ENCODE measurements at regions not wholly inside any gene's neighbourhood (a gene's known extent, or its start where the extent isn't known, plus 50 kb on each side); places are given as distances from the start of the nearest gene placed in this dataset.
"Not testable (repeated sequence)": the region's sequence is repeated elsewhere in the genome, so short reads cannot be mapped to it uniquely, and the experiment has no call there.

DNA sequence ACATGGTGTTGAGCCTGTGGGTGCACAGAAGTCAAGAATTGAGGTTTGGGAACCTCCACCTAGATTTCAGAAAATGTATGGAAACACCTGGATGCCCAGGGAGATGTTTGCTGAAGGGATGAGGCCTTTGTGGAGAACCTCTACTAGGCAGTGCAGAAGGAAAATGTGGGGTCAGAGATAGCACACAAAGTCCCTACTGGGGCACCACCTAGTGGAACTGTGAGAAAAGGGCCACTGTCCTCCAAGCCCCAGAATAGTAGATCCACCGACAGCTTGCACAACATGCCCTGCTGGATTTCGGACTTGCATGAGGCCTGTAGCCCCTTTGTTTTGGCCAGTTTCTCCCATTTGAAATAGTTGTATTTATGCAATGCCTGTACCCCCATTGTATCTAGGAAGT is 2027.3 kb downstream of the PCDH9 start:
- not testable (repeated sequence) for DNase-seq (ENCODE audit: low read depth, low spot score)

DNA sequence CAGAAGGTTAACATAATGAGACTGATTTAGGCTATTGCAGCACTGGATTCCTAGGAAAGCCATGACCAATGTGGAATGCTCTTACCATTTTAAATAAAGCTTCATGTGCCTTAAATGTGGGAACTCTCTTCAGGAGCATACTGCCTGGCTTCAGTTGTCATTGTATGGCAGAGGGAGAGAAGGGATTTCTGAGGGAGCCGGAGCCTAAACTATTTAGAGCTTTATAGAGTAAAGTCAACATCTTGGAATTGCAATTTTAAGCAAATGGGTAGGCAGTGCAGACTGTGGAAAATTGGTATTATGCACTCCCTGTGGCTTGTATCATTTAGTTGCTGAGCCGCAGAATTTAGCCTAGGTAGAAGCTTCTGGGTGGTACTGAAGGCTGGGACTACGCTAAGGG is 2041.4 kb downstream of the PCDH9 start:
- no peak for DNase-seq (ENCODE audit: low read depth, low spot score)

DNA sequence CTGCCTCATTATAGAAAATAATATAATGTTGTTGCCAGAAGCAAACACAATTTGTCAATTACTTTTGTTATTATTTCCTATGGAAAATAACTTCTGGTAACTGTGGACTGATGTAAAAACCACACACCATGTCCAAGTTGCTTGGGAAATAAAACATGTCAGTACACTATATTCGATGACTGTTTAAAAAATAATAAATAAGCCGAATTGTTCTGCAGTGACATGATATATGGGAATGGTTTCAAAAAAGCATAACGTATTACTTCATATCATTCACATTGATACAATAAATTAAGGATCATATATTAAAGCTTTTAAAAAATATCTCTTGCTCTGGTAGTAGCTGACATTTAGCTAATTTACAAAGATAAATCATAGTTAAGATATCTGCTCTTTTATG is 2062.1 kb downstream of the PCDH9 start:
- DNase-seq (ENCODE audit: low read depth, low spot score): no peak

DNA sequence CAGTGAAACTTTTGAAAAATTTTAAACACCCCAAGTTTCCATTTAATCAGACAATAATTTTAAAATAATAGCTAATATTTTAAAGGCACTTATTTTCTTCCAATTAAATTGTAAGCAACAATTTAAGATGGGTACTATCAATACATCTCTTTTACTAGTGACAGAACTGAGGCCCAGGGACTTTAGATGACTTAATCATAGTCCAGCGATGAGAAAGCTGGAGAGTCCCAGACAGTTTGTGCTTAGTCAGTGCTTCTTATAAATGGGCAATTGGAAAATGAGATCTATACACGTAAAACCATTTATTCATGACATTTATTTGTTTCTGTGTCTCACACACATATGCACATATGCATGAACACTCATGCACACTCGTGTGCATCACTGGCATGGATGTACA is 2063.5 kb downstream of the PCDH9 start:
- DNase-seq (ENCODE audit: low read depth, low spot score): no peak

DNA sequence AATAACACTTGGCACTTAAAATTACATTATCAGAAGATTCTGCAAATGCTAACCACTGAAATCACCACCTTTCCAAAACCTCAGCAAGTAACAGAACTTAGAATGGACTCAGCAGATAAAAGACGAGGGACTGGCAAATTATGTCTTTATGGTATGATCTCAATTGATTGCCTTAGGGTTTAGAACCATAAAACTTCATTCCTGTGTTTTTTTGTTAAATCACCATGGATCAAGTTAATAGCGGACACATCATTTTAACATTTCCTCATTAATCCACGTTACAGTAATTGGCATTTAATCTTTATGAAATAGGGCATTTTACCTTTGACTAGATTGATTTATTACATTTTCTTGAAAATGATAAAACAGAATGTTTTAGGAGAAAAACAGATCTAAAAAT is 2070.3 kb downstream of the PCDH9 start:
- no peak for DNase-seq (ENCODE audit: low read depth, low spot score)

DNA sequence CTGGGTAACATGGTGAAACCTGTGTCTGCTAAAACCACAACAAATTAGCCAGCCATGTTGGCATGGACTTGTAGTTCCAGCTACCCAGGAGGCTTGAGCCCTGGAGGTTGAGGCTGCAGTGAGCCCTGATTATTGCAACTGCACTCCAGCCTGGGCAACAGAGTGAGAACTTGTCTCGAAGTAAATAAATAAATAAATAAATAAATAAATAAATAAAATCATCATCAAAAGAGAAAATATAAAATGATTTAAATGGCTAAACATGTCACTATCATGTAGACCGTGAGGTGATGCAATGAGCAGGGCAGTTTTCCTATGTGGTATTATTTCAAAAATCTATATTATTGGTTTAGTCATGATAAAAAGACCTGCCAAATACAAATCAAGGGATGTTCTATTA is 2074.3 kb downstream of the PCDH9 start:
- DNase-seq (ENCODE audit: low read depth, low spot score): no peak

DNA sequence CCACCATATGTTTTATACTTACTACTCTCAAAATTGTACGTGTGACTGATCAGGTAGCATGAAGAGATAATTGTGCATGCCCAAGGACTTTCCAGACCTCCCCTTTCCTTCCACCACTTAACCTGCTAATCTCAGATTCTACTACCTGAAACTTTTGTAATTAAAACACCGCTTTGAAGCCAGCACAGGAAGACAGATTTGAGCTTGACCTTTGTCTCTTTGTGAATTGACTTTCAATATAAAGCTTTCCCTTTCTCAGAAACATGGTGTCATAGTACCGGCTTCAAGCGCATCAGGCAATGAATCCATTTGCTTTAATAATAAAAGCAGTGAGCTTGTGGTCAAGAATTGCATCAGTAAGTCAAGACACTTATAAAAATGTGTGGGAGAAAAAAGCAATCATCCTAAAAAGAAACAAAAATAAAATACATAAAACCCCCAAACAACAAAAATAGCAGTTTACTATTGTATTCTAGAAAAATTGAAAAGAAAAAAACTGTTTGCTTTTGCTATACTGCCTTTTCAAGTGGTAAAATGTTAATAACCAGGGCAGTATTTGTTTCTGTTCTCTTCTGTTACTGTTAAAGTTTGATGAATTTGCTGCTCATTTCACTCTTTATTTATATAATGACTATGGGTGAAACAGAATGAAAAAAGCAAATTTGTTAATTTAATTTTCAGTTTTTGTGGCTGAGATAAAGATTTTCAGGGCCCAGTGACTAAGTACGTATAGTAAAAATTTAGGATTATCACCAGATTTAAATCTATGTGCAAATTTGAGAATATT is 2075.3 kb downstream of the PCDH9 start:
- no peak for DNase-seq (ENCODE audit: low read depth, low spot score)

DNA sequence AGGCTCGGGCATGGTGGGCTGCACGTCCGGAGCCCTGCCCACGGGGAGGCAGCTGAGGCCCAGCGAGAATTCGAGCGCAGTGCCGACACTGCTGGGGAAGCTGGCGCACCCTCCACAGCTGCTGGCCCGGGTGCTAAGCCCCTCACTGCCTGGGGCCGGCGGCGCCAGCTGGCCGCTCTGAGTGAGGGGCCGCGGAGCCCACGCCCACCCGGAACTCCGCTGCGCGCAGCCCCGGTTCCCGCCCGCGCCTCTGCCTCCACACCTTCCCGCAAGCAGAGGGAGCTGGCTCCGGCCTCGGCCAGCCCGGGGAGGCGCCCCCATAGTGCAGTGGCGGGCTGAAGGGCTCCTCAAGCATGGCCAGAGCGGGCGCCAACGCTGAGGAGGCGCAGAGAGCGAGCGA is 2080.4 kb downstream of the PCDH9 start:
- DNase-seq (ENCODE audit: low read depth, low spot score): no peak

DNA sequence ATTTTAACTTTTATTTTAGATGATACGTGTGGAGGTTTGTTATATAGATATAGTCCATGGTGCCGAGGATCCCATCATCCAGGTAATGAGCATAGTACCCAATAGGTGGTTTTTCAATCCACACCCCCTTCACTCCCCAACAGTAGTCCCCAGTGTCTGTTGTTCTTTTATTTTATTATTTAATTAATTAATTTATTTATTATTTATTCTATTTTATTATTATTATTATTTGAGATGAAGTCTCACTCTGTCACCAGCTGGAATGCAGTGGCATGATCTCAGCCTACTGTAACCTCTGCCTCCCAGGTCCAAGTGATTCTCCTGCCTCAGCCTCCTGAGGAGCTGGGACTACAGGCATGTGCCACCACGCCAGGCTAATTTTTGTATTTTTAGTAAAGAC is 2086.2 kb downstream of the PCDH9 start:
- DNase-seq (ENCODE audit: low read depth, low spot score): no peak

DNA sequence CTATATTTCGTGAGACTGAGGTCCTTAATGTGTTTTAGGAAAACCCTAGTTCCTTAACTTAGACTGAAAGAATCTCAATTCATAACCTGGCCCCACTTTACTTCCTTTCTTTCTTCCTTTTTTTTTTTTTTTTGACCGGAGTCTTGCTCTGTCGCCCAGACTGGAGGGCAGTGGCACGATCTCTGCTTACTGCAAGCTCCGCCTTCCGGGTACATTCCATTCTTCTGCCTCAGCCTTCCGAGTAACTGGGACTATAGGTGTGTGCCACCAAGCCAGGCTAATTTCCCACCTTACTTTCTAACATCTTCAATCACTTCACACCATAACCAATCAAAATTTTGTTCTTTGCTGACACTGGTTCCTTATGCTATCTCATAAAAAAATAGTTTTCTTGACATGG is 2097.0 kb downstream of the PCDH9 start:
- DNase-seq (ENCODE audit: low read depth, low spot score): no peak

DNA sequence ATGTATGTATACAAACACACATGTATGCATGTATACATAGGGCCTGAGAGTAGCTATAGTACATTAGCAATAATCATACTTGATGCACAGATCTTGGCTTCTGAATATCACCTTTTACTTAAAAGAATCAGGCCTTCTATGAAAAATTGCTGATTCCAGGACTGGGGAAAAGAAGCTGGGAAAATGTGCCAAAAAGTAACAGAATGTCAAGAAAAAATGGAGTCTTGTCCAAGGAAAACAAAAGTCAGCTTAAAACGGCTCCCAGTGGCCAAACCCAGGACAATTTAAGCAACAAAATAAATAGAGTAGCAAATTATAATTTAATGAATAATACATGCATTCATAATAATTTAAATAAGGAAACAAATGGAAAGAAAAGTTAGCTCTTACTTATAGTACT is 2104.9 kb downstream of the PCDH9 start:
- no peak for DNase-seq (ENCODE audit: low read depth, low spot score)

DNA sequence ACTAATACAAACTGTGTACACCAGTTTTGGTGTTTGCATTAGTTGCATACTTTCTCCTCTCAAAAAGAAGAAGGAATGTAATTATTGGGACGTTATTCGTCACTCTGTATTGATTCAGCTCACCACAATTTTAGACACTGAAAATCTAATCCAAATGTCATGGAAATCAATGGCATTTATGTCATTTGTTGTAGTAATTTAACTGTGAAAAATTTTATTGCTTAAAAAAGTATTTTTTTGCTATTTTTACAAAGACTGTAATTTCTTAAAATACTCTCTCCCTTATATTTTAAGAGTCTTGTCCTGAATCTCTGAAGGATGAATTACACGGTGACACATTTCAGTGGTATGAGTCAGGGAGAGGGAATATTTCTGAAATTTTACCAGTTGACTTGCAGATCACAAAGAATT is 2117.6 kb downstream of the PCDH9 start:
- no peak for DNase-seq (ENCODE audit: low read depth, low spot score)

DNA sequence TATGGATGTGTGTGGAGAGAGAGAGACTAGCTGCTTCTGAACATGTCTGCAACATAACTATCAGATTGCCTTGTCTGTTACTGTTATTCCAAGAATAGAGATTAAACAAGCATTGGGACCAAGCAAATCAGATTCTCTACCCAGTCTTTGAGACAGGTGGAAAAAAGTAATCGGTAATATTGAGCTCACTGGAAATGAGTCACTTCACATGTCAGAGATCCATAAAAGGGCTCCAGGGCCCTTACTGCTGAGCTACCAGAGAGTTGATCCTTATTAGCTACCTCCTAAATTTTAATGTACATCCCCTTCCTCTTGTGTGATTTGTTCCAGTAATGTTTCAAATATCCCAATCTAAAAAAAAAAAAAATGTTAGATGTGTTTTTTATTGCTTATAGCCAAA is 2118.0 kb downstream of the PCDH9 start:
- no peak for DNase-seq (ENCODE audit: low read depth, low spot score)

DNA sequence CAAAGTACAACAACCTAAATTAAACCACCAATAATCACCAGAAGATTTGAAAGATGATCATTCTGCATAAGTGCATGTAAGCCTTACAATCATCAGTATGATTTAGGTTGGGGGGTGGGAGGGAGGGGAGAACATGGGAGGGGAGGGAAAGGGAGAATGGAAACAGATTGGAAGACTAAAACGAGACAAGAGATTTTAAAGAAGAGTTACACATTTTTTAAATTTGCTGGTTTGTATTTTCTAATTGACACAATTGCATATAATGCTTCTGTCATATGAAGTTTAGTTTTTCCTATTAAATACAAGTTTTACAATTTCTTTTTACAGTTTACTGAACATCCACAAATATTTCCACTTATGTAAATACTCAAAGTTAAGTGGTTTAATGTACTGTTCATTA is 2118.9 kb downstream of the PCDH9 start:
- DNase-seq (ENCODE audit: low read depth, low spot score): no peak

DNA sequence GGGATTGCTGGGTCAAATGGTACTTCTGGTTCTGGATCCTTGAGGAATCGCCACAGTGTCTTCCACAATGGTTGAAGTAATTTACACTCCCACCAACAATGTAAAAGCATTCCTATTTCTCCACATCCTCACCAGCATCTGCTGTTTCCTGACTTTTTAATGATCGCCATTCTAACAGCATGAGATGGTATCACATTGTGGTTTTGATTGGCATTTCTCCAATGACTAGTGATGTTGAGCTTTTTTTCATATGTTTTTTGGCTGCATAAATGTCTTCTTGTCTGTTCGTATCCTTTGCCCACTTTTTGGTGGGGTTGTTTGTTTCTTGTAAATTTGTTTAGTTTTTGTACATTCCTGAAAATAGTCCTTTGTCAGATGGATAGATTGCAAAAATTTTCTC is 2125.7 kb downstream of the PCDH9 start:
- not testable (repeated sequence) for DNase-seq (ENCODE audit: low read depth, low spot score)

DNA sequence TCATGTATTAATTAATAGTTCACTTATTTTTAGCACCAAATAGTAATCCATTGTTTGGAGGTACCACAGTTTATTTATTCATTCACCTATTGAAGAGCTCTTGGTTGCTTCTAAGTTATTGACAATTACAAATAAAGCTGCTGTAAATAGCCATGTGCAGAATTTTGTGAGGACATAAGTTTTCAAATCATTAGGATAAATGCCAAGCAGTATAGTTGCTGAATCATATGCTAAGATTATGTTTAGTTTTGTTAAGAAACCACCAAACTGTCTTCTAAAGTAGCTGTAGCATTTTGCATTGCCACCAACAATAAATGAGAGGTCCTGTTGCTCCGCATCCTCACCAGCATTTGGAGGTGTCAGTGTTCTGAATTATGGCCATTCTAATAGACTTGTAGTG is 2126.8 kb downstream of the PCDH9 start:
- DNase-seq (ENCODE audit: low read depth, low spot score): no peak

DNA sequence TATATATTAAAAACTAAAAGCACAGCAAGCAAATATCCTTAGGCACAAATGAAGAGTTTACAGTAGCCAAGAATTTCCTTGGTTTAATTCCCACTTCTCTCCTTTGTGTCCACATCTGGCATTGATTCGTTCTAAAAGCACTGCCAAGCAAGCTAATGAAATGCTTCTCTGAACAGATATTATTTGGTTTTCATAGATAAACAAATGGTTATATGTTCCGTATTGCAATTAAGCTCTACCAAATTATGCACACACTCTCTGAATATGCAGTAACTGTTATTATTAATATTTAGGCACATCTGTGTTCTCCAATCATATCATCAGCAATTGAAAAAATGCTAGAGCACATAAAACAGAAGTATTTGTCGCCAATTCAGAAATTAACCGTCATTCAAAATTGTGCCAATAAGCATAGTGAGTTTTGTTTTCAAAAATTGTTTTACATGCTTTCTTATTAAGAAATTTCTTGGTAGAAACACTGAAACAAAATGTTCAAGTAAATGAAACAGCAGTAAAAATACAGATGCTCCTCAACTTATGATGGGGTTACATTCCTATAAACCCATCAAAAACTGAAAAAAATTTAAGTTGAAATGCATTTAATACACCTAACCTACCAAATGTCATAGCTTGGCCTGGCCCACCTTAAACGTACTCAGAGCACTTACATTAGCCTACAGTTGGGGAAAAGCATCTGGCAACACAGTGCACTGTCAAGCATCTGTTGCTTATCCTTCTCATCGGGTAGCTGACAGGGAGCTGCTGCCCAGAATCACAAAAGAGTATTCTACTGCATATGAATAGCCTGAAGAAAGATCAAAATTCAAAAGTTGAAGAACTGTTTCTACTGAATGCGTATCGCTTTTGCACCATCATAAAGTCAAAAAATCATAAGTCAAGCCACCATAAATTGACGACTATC is 2134.7 kb downstream of the PCDH9 start:
- no peak for DNase-seq (ENCODE audit: low read depth, low spot score)

DNA sequence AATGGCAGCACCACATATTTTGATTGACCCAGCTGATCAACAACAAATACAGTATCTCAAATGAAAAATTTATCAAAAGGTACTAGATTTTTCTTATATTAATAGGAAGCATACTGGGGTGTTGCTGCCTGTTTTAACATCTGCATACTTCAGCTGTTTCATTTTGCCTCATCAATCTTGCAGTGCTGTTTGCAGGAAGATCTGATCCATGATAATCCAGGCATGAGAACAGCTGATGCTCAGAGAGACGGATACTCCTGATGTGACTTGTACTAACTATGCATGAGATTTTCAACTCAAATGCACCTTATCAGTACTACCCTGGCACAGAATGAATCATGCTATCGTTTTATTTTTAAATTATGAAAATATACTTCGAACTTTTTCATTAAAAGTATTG is 2136.8 kb downstream of the PCDH9 start:
- DNase-seq (ENCODE audit: low read depth, low spot score): no peak

DNA sequence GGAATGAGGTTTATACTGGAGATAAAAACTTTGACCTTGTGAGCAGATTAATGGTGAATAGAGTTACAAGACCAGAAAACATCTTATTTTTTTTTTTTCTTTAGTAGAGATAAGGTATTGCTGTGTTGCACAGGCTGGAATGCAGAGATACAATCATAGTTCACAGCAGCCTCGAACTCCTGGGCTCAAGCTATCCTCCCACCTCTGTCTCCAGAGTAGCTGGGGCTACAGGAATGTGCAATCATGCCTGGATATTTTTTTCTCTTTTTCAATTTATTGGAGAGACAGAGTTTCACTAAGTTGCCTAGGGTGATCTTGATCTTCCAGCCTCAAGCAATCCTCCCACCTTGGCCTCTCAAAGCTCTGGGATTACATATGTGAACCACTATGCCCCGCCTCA is 2139.1 kb downstream of the PCDH9 start:
- DNase-seq (ENCODE audit: low read depth, low spot score): no peak

DNA sequence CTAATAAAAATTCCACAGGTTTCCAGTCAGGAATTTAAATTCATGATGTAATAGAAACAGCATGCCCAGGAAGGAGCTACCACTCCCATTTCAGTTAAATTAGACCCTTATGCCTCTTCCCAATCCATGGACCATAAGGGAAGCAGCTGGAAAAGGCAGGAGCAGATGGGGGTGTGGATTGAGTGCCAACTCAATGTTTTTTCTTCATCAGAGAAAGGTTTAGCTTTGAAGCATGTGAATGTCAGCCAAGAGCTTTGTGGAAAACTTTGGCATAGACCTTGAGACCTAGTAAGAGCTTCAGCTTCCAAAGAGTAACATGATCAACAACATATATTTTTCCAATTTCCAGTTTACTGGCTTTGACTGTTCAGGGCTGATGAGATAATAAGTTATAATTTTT is 2139.9 kb downstream of the PCDH9 start:
- DNase-seq (ENCODE audit: low read depth, low spot score): no peak

DNA sequence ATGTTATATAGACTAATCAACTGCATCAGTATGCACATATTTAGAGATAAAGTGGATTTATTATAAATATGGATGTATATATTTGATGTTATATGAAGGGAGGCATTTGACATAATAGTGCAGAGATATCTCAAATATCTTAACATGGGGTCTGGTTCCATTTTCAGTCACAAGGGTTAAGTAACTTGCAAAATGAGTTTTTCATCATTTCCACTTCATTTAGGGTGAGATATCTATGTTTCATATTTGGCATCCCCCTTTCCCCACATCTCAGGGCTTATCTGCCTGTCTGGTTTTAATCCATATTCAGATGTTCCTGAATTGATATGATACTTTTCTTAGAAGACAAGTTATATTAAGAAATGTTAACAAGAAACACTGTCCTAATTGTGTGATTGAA is 2141.2 kb downstream of the PCDH9 start:
- DNase-seq (ENCODE audit: low read depth, low spot score): no peak

DNA sequence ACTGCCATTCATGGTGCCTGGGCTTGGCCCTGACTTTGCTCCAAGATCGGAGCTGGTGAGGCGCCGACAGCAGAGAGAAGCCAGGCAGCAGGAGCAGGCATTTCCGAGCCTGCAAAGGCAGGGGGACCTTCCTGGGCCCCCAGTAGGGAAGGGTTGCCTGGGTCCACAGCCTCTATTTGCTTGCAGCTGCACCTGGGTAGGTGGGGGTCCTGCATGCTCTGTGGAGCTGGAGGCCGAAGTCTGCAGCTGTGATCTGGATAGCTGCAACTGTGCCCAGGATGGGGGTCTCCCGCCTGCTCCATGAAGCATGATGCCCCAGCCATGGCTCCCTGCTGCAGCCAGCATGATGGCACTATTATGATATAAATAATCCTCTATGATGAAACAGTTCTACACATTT is 2144.2 kb downstream of the PCDH9 start:
- DNase-seq (ENCODE audit: low read depth, low spot score): no peak

DNA sequence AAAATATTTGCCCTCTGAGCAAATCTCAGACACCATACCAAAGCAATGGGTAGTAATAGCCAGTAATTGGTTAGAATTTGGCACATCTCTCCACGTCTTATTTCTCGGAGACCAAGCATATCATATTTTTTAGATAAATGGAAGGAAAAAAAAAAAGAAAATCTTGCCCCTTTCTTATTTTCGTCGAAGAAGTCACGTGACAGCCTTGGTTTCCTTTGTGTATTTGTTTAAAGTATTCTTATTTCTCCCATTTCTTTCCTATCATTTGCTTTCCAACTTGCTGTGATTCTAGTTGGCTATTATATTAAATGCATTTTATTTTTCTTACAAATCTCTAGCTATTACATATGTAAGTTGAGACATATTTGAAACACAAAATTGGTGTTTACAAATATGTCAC is 2155.9 kb downstream of the PCDH9 start:
- no peak for DNase-seq (ENCODE audit: low read depth, low spot score)

All from smooth muscle cell of the brain vasculature (primary cell).